GM23338 (cell line): ENCODE measurements at regions not wholly inside any gene's neighbourhood (a gene's known extent, or its start where the extent isn't known, plus 50 kb on each side); places are given as distances from the start of the nearest gene placed in this dataset.

Source experiments
- CREB1 ChIP-seq: fragments of 250-450 bp; sonication (Bioruptor Pico); IDR thresholded peaks from 2 replicates; pipeline ENCODE4 v1.5.0; 2020; ENCODE audit warnings: low read depth, mild to moderate bottlenecking, moderate library complexity
- CTCF ChIP-seq, 2 experiments: fragments of 200-600 bp in 1 of 2; sonication (generic) in 1 of 2; conservative IDR thresholded peaks; 2 replicates each; pipeline versions ENCODE4 v1.5.1 to v1.6.1; 2016 to 2017; ENCODE audit warnings: antibody characterized with exemption in 2 of 2, low read depth in 2 of 2, mild to moderate bottlenecking in 2 of 2, moderate library complexity in 1 of 2
- ETS1 ChIP-seq: IDR thresholded peaks from 2 replicates; pipeline ENCODE4 v1.6.1; 2016; ENCODE audit warnings: antibody characterized with exemption
- EZH2 ChIP-seq: fragments of 200-600 bp; sonication (generic); IDR thresholded peaks from one replicate; pipeline ENCODE4 v1.8.0; 2017; ENCODE audit warnings: antibody characterized with exemption, mild to moderate bottlenecking, low read depth; ENCODE audit not compliant: unreplicated experiment
- EZH2phosphoT487 ChIP-seq: fragments of 200-600 bp; sonication (generic); IDR thresholded peaks from one replicate; pipeline ENCODE4 v1.8.1; 2018; ENCODE audit warnings: antibody characterized with exemption; ENCODE audit not compliant: unreplicated experiment
- NANOG ChIP-seq: IDR thresholded peaks from 2 replicates; pipeline ENCODE4 v1.6.1; 2016; ENCODE audit warnings: antibody characterized with exemption, borderline replicate concordance
- POLR2AphosphoS5 ChIP-seq: IDR thresholded peaks from 2 replicates; pipeline ENCODE4 v1.6.1; 2016; ENCODE audit warnings: antibody characterized with exemption, low read depth
- REST ChIP-seq: IDR thresholded peaks from one replicate; pipeline ENCODE4 v1.6.1; 2018; ENCODE audit warnings: antibody characterized with exemption; ENCODE audit not compliant: unreplicated experiment
- TF ChIP-seq, protein P1 (sequence below): fragments of 250-450 bp; sonication (Bioruptor Pico); IDR thresholded peaks from 2 replicates; pipeline ENCODE4 v1.5.0; 2020; ENCODE audit warnings: mild to moderate bottlenecking, moderate library complexity

GRCh38 chr14:49463146-49463545 lies 123.0 kb downstream of the RPS29 start:
- TF ChIP-seq CTCF (conservative IDR thresholded peaks at IDR 0.05; ENCODE audit: low read depth in 2 of 2) (no peak), EZH2phosphoT487 (no peak), ETS1 (no peak), REST (no peak), POLR2AphosphoS5 (no peak), NANOG (no peak), EZH2 (no peak), CREB1 (CRISPR knock-in tag) (no peak)
- TF ChIP-seq, protein P1, sequence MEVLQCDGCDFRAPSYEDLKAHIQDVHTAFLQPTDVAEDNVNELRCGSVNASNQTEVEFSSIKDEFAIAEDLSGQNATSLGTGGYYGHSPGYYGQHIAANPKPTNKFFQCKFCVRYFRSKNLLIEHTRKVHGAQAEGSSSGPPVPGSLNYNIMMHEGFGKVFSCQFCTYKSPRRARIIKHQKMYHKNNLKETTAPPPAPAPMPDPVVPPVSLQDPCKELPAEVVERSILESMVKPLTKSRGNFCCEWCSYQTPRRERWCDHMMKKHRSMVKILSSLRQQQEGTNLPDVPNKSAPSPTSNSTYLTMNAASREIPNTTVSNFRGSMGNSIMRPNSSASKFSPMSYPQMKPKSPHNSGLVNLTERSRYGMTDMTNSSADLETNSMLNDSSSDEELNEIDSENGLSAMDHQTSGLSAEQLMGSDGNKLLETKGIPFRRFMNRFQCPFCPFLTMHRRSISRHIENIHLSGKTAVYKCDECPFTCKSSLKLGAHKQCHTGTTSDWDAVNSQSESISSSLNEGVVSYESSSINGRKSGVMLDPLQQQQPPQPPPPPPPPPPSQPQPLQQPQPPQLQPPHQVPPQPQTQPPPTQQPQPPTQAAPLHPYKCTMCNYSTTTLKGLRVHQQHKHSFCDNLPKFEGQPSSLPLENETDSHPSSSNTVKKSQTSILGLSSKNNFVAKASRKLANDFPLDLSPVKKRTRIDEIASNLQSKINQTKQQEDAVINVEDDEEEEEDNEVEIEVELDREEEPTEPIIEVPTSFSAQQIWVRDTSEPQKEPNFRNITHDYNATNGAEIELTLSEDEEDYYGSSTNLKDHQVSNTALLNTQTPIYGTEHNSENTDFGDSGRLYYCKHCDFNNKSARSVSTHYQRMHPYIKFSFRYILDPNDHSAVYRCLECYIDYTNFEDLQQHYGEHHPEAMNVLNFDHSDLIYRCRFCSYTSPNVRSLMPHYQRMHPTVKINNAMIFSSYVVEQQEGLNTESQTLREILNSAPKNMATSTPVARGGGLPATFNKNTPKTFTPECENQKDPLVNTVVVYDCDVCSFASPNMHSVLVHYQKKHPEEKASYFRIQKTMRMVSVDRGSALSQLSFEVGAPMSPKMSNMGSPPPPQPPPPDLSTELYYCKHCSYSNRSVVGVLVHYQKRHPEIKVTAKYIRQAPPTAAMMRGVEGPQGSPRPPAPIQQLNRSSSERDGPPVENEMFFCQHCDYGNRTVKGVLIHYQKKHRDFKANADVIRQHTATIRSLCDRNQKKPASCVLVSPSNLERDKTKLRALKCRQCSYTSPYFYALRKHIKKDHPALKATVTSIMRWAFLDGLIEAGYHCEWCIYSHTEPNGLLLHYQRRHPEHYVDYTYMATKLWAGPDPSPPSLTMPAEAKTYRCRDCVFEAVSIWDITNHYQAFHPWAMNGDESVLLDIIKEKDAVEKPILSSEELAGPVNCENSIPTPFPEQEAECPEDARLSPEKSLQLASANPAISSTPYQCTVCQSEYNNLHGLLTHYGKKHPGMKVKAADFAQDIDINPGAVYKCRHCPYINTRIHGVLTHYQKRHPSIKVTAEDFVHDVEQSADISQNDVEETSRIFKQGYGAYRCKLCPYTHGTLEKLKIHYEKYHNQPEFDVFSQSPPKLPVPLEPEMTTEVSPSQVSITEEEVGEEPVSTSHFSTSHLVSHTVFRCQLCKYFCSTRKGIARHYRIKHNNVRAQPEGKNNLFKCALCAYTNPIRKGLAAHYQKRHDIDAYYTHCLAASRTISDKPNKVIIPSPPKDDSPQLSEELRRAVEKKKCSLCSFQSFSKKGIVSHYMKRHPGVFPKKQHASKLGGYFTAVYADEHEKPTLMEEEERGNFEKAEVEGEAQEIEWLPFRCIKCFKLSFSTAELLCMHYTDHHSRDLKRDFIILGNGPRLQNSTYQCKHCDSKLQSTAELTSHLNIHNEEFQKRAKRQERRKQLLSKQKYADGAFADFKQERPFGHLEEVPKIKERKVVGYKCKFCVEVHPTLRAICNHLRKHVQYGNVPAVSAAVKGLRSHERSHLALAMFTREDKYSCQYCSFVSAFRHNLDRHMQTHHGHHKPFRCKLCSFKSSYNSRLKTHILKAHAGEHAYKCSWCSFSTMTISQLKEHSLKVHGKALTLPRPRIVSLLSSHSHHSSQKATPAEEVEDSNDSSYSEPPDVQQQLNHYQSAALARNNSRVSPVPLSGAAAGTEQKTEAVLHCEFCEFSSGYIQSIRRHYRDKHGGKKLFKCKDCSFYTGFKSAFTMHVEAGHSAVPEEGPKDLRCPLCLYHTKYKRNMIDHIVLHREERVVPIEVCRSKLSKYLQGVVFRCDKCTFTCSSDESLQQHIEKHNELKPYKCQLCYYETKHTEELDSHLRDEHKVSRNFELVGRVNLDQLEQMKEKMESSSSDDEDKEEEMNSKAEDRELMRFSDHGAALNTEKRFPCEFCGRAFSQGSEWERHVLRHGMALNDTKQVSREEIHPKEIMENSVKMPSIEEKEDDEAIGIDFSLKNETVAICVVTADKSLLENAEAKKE (CRISPR knock-in tag), result no peak
